Panc1 (cell line): ENCODE measurements at regions not wholly inside any gene's neighbourhood (a gene's known extent, or its start where the extent isn't known, plus 50 kb on each side); places are given as distances from the start of the nearest gene placed in this dataset.

Source experiments
- ATAC-seq: fragments of 200-7000 bp; cut with Tn5 transposase; 2 replicates; pipeline ENCODE4 v1.9.1; 2020; ENCODE audit warnings: mild to moderate bottlenecking, moderate library complexity
- BruUV-seq: library from RNA; stranded (reverse); fragments of 400-500 nt; replicated peaks from 2 replicates; lab custom pipeline; 2021; lab: Mats Ljungman, UMichigan
- CTCF ChIA-PET: fragments of 300-600 bp; sonication (Branson Sonifier 250); formaldehyde crosslinking; loops from one replicate; lab custom pipeline; 2022; ENCODE audit warnings: antibody characterized with exemption; lab: Charles Lee
- POLR2A ChIA-PET: fragments of 300-600 bp; sonication (Branson Sonifier 250); formaldehyde crosslinking; loops from one replicate; lab custom pipeline; 2022; ENCODE audit warnings: antibody characterized with exemption; lab: Charles Lee
- DNase-seq: peaks from one replicate; pipeline ENCODE4 v3.0.0-alpha.2; 2010; ENCODE audit warnings: low read depth, low spot score
- H3K27ac ChIP-seq: 2 replicates; pipeline ENCODE4 v1.5.1; 2011; ENCODE audit warnings: mild to moderate bottlenecking, low read length, inconsistent platforms
- H3K27me3 ChIP-seq: fragments of 200-500 bp; sonication (Bioruptor generic); 2 replicates; pipeline ENCODE4 v1.6.0; 2014; ENCODE audit warnings: low read length, inconsistent platforms; ENCODE audit not compliant: control insufficient read depth, insufficient read depth
- H3K36me3 ChIP-seq: fragments of 200-500 bp; sonication (Bioruptor generic); 2 replicates; pipeline ENCODE4 v1.5.1; 2014; ENCODE audit warnings: inconsistent platforms, mild to moderate bottlenecking, low read length, moderate library complexity; ENCODE audit not compliant: control insufficient read depth, insufficient read depth
- H3K4me1 ChIP-seq: 2 replicates; pipeline ENCODE4 v1.5.1; 2011; ENCODE audit warnings: inconsistent platforms, mild to moderate bottlenecking, low read length, moderate library complexity; ENCODE audit not compliant: control insufficient read depth, insufficient read depth
- H3K4me3 ChIP-seq, 2 experiments: 2 replicates each; pipeline ENCODE4 v1.5.1; 2011 to 2012; ENCODE audit warnings: low read depth in 2 of 2, low read length in 2 of 2, mild to moderate bottlenecking in 2 of 2, inconsistent platforms in 1 of 2, moderate library complexity in 1 of 2
- H3K9me3 ChIP-seq: fragments of 200-500 bp; sonication (Bioruptor generic); 2 replicates; pipeline ENCODE4 v1.5.1; 2014; ENCODE audit warnings: low read depth, mild to moderate bottlenecking, inconsistent platforms, low read length, moderate library complexity; ENCODE audit not compliant: control insufficient read depth, insufficient read depth
- POLR2AphosphoS5 ChIP-seq: IDR thresholded peaks from 2 replicates; pipeline ENCODE4 v1.6.1; 2012; ENCODE audit warnings: mild to moderate bottlenecking, low read depth, low read length, moderate library complexity
- SIN3A ChIP-seq: IDR thresholded peaks from 2 replicates; pipeline ENCODE4 v1.6.1; 2012; ENCODE audit warnings: low read depth, mild to moderate bottlenecking, low read length, moderate library complexity, borderline replicate concordance; ENCODE audit not compliant: insufficient read depth
- TCF7L2 ChIP-seq: IDR thresholded peaks from 2 replicates; pipeline ENCODE4 v1.6.1; 2011; ENCODE audit warnings: mild to moderate bottlenecking, low read depth, low read length, inconsistent platforms
- in situ Hi-C: cut with HindIII; loops from 2 replicates; pipeline ENCODE4 v1.10.0; 2016; ENCODE audit warnings: low sequenced_read_pairs, low pct_unique_long_range_greater_than_20kb
- intact Hi-C: fragments of 100-400 bp; cut with micrococcal nuclease; formaldehyde crosslinking; loops from one replicate; pipeline ENCODE4 v1.10.0; 2022; ENCODE audit not compliant: unreplicated experiment
- TF ChIP-seq, protein P1 (sequence below): fragments of 450-650 bp; IDR thresholded peaks from 2 replicates; pipeline ENCODE4 v1.5.1; 2017; ENCODE audit warnings: mild to moderate bottlenecking
- TF ChIP-seq, protein P2 (sequence below), 2 experiments: IDR thresholded peaks; 2 replicates each; pipeline ENCODE4 v1.6.1; 2011 to 2012; ENCODE audit warnings: low read depth in 2 of 2, control low read depth in 1 of 2, low read length in 1 of 2, mild to moderate bottlenecking in 1 of 2, moderate library complexity in 1 of 2; ENCODE audit not compliant: insufficient read depth in 1 of 2

DNA sequence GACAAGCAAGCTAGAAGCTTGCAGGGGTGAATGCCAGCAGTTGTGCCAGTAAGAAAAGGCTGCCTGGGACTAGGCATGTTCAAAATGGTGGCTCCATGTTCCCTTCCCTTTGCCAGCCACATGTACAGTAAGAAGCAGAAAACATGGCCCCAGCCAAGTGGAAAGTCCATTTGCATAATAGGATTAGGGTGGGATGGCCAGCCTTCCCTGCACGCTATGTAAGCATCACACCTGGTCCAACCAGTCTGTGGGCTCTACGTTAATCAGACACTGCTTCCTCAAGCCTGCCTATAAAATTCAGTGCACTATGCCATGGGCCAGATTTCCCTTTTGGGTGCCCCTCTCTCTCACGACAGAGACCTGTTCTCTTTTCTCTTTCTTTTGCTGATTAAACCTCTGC is 288.4 kb downstream of the GXYLT1 start:
- DNase-seq (no peak), ATAC-seq (no peak)
- Histone ChIP-seq H3K36me3 (no peaks in the 10 kb centered on the region), H3K27ac (no peak overlapping the region), H3K9me3 (no peaks in the 10 kb centered on the region), H3K4me1 (no peaks in the 10 kb centered on the region), H3K27me3 (no peaks in the 10 kb centered on the region), H3K4me3 (no peak overlapping the region)
- ChIA-PET POLR2A (no interaction called here), CTCF (no interaction called here)
- in situ Hi-C loops (no loop called here), intact Hi-C loops (no loop called here)
- BruUV-seq, result no TSS peak
- TF ChIP-seq, protein P1, sequence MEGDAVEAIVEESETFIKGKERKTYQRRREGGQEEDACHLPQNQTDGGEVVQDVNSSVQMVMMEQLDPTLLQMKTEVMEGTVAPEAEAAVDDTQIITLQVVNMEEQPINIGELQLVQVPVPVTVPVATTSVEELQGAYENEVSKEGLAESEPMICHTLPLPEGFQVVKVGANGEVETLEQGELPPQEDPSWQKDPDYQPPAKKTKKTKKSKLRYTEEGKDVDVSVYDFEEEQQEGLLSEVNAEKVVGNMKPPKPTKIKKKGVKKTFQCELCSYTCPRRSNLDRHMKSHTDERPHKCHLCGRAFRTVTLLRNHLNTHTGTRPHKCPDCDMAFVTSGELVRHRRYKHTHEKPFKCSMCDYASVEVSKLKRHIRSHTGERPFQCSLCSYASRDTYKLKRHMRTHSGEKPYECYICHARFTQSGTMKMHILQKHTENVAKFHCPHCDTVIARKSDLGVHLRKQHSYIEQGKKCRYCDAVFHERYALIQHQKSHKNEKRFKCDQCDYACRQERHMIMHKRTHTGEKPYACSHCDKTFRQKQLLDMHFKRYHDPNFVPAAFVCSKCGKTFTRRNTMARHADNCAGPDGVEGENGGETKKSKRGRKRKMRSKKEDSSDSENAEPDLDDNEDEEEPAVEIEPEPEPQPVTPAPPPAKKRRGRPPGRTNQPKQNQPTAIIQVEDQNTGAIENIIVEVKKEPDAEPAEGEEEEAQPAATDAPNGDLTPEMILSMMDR, result no peak
- TF ChIP-seq SIN3A, result no peak

DNA sequence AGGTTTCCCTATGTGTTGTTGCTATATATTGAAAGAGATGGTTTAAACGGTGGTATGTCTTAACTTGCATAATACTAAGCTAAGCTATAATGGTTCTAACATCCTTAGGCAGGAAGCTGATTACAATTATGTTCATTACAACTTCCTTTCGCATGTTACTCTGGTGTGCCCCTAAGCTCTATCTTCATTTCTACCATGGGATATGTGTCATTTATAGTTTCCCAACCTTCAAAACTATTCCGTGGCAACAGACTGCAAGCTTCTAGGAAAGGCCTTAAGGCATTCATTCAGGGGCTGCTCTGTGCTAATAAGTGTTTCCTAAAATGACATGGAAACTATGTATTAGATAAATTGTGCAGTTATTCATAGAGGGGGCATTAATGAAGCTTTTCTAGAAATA is 294.6 kb downstream of the GXYLT1 start:
- Histone ChIP-seq H3K9me3 (no peaks in the 10 kb centered on the region), H3K4me3 (no peak overlapping the region), H3K27ac (no peak overlapping the region), H3K4me1 (no peaks in the 10 kb centered on the region), H3K36me3 (no peaks in the 10 kb centered on the region), H3K27me3 (no peaks in the 10 kb centered on the region)
- CTCF ChIA-PET, result no interaction called here
- in situ Hi-C loops, result no loop called here
- TF ChIP-seq, protein P1, result no peak
- TF ChIP-seq POLR2AphosphoS5 (no peak), TCF7L2 (no peak), SIN3A (no peak)
- TF ChIP-seq, protein P2, sequence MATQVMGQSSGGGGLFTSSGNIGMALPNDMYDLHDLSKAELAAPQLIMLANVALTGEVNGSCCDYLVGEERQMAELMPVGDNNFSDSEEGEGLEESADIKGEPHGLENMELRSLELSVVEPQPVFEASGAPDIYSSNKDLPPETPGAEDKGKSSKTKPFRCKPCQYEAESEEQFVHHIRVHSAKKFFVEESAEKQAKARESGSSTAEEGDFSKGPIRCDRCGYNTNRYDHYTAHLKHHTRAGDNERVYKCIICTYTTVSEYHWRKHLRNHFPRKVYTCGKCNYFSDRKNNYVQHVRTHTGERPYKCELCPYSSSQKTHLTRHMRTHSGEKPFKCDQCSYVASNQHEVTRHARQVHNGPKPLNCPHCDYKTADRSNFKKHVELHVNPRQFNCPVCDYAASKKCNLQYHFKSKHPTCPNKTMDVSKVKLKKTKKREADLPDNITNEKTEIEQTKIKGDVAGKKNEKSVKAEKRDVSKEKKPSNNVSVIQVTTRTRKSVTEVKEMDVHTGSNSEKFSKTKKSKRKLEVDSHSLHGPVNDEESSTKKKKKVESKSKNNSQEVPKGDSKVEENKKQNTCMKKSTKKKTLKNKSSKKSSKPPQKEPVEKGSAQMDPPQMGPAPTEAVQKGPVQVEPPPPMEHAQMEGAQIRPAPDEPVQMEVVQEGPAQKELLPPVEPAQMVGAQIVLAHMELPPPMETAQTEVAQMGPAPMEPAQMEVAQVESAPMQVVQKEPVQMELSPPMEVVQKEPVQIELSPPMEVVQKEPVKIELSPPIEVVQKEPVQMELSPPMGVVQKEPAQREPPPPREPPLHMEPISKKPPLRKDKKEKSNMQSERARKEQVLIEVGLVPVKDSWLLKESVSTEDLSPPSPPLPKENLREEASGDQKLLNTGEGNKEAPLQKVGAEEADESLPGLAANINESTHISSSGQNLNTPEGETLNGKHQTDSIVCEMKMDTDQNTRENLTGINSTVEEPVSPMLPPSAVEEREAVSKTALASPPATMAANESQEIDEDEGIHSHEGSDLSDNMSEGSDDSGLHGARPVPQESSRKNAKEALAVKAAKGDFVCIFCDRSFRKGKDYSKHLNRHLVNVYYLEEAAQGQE (IDR thresholded peaks at IDR 0.05; ENCODE audit: insufficient read depth in 1 of 2, low read depth in 2 of 2, low read length in 1 of 2), result no peak
- no TSS peak for BruUV-seq
- DNase-seq (no peak), ATAC-seq (no peak)
- POLR2A ChIA-PET, result no interaction called here
- intact Hi-C loops, result no loop called here
